NCI-H345 (cell line): ENCODE measurements at regions not wholly inside any gene's neighbourhood (a gene's known extent, or its start where the extent isn't known, plus 50 kb on each side); places are given as distances from the start of the nearest gene placed in this dataset.
"Not testable (repeated sequence)": the region's sequence is repeated elsewhere in the genome, so short reads cannot be mapped to it uniquely, and the experiment has no call there.

Experiments
- DNase-seq: peaks from one replicate; lab custom pipeline; 2025; lab: John Stamatoyannopoulos, UW

- DNase-seq = no peak
Observed at GRCh38 chr16:87206646-87207451, 110.3 kb downstream of the C16orf95 start.

- DNase-seq = no peak
Observed at GRCh38 chr16:87207509-87207908, 109.7 kb downstream of the C16orf95 start.

GRCh38 chr16:87207965-87208364 is 109.2 kb downstream of the C16orf95 start:
- no peak for DNase-seq

- not testable (repeated sequence) for DNase-seq
Observed at GRCh38 chr16:87208968-87209367, 108.2 kb downstream of the C16orf95 start.

GRCh38 chr16:87209808-87210512 is 107.2 kb downstream of the C16orf95 start:
- no peak for DNase-seq

- DNase-seq = no peak
Observed at GRCh38 chr16:87210894-87211293, 106.3 kb downstream of the C16orf95 start.

GRCh38 chr16:87212026-87212425 is 105.2 kb downstream of the C16orf95 start:
- DNase-seq = no peak

- no peak for DNase-seq
Observed at GRCh38 chr16:87213536-87213935, 103.7 kb downstream of the C16orf95 start.

- DNase-seq = no peak
Observed at GRCh38 chr16:87216148-87216840, 100.9 kb downstream of the C16orf95 start.

GRCh38 chr16:87216841-87217275 is 100.3 kb downstream of the C16orf95 start:
- DNase-seq = no peak

GRCh38 chr16:87217802-87218201 is 99.4 kb downstream of the C16orf95 start:
- DNase-seq = not testable (repeated sequence)

GRCh38 chr16:87218281-87219055 is 98.7 kb downstream of the C16orf95 start:
- DNase-seq = no peak

GRCh38 chr16:87219287-87219909 is 97.8 kb downstream of the C16orf95 start:
- DNase-seq = no peak

GRCh38 chr16:87221633-87222032 is 95.6 kb downstream of the C16orf95 start:
- DNase-seq = no peak

- DNase-seq = no peak
Observed at GRCh38 chr16:87222335-87222734, 94.9 kb downstream of the C16orf95 start.

- DNase-seq = no peak
Observed at GRCh38 chr16:87223656-87224248, 93.4 kb downstream of the C16orf95 start.

GRCh38 chr16:87226926-87227295 is 90.3 kb downstream of the C16orf95 start:
- no peak for DNase-seq

- DNase-seq = no peak
Observed at GRCh38 chr16:87227296-87227951, 89.8 kb downstream of the C16orf95 start.

- DNase-seq = no peak
Observed at GRCh38 chr16:87228363-87228762, 88.8 kb downstream of the C16orf95 start.
